Immature natural killer cell (primary cell): ENCODE measurements at regions not wholly inside any gene's neighbourhood (a gene's known extent, or its start where the extent isn't known, plus 50 kb on each side); places are given as distances from the start of the nearest gene placed in this dataset.
A peak's percentile ranks its signal among the peaks of the same experiment; 100 is the strongest.

Experiments
- DNase-seq, 3 donors: peaks; one replicate each; pipeline ENCODE4 v3.0.0; 2022; ENCODE audit warnings: mixed read lengths in 1 of 3
- H3K27ac Mint-ChIP-seq, 6 donors: one replicate each; pipeline ENCODE4 v1.8.0; 2020; ENCODE audit warnings: mixed read lengths in 6 of 6, mild to moderate bottlenecking in 5 of 6, inconsistent platforms in 4 of 6, moderate library complexity in 3 of 6
- H3K27me3 Mint-ChIP-seq, 3 donors: one replicate each; pipeline ENCODE4 v1.8.0; 2020 to 2021; ENCODE audit warnings: low read depth in 3 of 3, mild to moderate bottlenecking in 3 of 3, mixed read lengths in 3 of 3, moderate library complexity in 3 of 3, inconsistent platforms in 1 of 3
- H3K36me3 Mint-ChIP-seq, 3 donors: one replicate each; pipeline ENCODE4 v1.8.0; 2020; ENCODE audit warnings: mixed read lengths in 3 of 3, inconsistent platforms in 2 of 3, mild to moderate bottlenecking in 2 of 3
- H3K4me1 Mint-ChIP-seq, 2 donors: one replicate each; pipeline ENCODE4 v1.8.0; 2020; ENCODE audit warnings: inconsistent platforms in 2 of 2, mild to moderate bottlenecking in 2 of 2, mixed read lengths in 2 of 2, moderate library complexity in 1 of 2
- H3K4me3 Mint-ChIP-seq, 5 donors: one replicate each; pipeline ENCODE4 v1.8.0; 2020; ENCODE audit warnings: mild to moderate bottlenecking in 5 of 5, mixed read lengths in 5 of 5, inconsistent platforms in 3 of 5, moderate library complexity in 3 of 5
- H3K9me3 Mint-ChIP-seq, 6 donors: one replicate each; pipeline ENCODE4 v1.8.0; 2020; ENCODE audit warnings: mild to moderate bottlenecking in 6 of 6, mixed read lengths in 6 of 6, inconsistent platforms in 4 of 6, moderate library complexity in 3 of 6

- H3K27ac Mint-ChIP-seq, result no peak overlapping the region
- peaks cover 30 to 41% of the 10 kb centered on the region in 2 donors for H3K4me1 Mint-ChIP-seq
- peaks cover 0 to 9% (median 6%) of the 10 kb centered on the region in 3 donors for H3K27me3 Mint-ChIP-seq
- no peak overlapping the region for H3K4me3 Mint-ChIP-seq
- DNase-seq, result no peak
- no peaks in the 10 kb centered on the region for H3K36me3 Mint-ChIP-seq
- no peaks in the 10 kb centered on the region for H3K9me3 Mint-ChIP-seq
These were observed 464.9 kb upstream of the NRP1 start for GRCh38 chr10:33799281-33799943.

GRCh38 chr10:33798754-33799153, 464.3 kb upstream of the NRP1 start:
- peaks cover 35 to 47% of the 10 kb centered on the region in 2 donors for H3K4me1 Mint-ChIP-seq
- no peak overlapping the region for H3K4me3 Mint-ChIP-seq

GRCh38 chr10:33796680-33797079, 462.2 kb upstream of the NRP1 start:
- Mint-ChIP-seq H3K27me3 (peaks cover 0 to 9% (median 6%) of the 10 kb centered on the region in 3 donors), H3K4me1 (peaks cover 35 to 48% of the 10 kb centered on the region in 2 donors), H3K4me3 (peak overlapping the region; percentile 56 to 68 (median 65)), H3K36me3 (no peaks in the 10 kb centered on the region), H3K9me3 (no peaks in the 10 kb centered on the region), H3K27ac (peak overlapping the region in 4 of 6 donors; percentile 13 to 66 (median 32))
- DNase-seq, result peak in 2 of 3 donors; percentile 4 to 14

More at GRCh38 chr10:33798754-33799153, 464.3 kb upstream of the NRP1 start:
- Mint-ChIP-seq H3K27me3 (peaks cover 0 to 9% (median 6%) of the 10 kb centered on the region in 3 donors), H3K9me3 (no peaks in the 10 kb centered on the region), H3K36me3 (no peaks in the 10 kb centered on the region), H3K27ac (no peak overlapping the region)
- no peak for DNase-seq

DNA sequence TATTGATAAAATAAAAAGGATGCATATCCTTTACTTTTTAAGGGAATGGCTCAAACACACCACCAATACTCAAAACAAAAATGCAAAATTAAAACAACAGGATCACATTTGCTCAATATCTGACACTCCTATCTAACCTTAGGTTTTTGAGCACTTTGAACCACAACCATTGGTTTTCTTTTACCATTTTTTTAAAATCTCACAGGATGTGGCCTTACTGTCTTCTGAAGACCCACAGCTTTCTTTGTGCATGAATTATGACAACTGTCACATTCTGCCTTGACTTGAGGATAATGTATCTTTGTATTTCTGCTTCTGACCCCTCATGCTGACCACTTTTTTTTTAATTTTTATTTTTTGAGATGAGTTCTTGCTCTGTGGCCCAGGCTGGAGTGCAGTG, 461.1 kb upstream of the NRP1 start:
- H3K27ac Mint-ChIP-seq, result peak overlapping the region in 5 of 6 donors; percentile 18 to 72 (median 51)
- H3K27me3 Mint-ChIP-seq, result peaks cover 0 to 9% (median 6%) of the 10 kb centered on the region in 3 donors
- H3K4me3 Mint-ChIP-seq, result peak overlapping the region; percentile 42 to 71 (median 68)
- H3K4me1 Mint-ChIP-seq, result peaks cover 35 to 48% of the 10 kb centered on the region in 2 donors
- H3K9me3 Mint-ChIP-seq, result no peaks in the 10 kb centered on the region
- H3K36me3 Mint-ChIP-seq, result no peaks in the 10 kb centered on the region
- peak; percentile 53 to 63 (median 58) for DNase-seq

- H3K27me3 Mint-ChIP-seq, result peaks cover 0 to 9% (median 6%) of the 10 kb centered on the region in 3 donors
- H3K36me3 Mint-ChIP-seq, result no peaks in the 10 kb centered on the region
- peaks cover 35 to 48% of the 10 kb centered on the region in 2 donors for H3K4me1 Mint-ChIP-seq
- peak overlapping the region in 3 of 5 donors; percentile 55 to 69 (median 65) for H3K4me3 Mint-ChIP-seq
- H3K27ac Mint-ChIP-seq, result no peak overlapping the region
- DNase-seq, result no peak
- no peaks in the 10 kb centered on the region for H3K9me3 Mint-ChIP-seq
These were observed 460.0 kb upstream of the NRP1 start for GRCh38 chr10:33794460-33794859.

DNA sequence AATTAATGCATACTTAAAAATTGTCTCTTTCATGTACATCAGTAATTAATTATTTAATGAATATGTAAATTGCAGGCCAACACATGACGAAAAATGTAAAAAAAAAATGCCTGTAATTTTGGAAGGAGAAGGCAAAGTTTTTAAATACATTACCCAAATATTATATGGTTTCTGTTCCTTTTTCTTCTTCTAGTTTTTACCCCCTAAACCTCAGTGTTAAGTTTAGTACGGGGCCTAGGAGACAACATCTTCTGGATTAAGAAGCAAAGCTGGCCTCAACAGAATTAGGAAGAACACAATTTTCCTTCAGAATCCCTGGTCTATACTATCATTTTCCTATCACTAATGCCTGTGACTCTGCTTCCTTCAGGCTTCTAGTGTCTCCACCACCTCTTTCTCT, 459.3 kb upstream of the NRP1 start:
- H3K4me3 Mint-ChIP-seq, result peak overlapping the region in 1 of 5 donors; percentile 55
- H3K4me1 Mint-ChIP-seq, result peaks cover 35 to 45% of the 10 kb centered on the region in 2 donors
- peaks cover 0 to 9% (median 6%) of the 10 kb centered on the region in 3 donors for H3K27me3 Mint-ChIP-seq
- no peaks in the 10 kb centered on the region for H3K9me3 Mint-ChIP-seq
- no peaks in the 10 kb centered on the region for H3K36me3 Mint-ChIP-seq
- H3K27ac Mint-ChIP-seq, result no peak overlapping the region
- DNase-seq, result no peak

DNA sequence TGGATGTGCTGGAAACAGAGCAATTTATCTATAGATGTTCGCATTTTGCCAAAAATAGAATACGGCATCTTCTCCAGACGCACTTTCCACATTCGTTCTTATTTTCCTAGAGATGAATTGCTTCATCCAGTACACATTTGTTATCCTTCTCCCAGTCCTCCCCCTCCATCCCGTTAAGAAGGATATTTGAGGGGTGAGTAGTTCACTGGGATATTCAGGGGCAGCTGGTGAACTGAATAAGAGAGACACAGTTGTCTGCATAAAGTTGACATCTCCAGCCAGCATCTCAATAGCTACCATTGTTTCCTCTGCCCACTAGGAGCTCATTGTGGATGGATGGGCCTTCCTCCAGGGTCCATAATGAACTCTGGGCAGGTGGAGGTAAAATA, 456.8 kb upstream of the NRP1 start:
- Mint-ChIP-seq H3K4me1 (peaks cover 23 to 26% of the 10 kb centered on the region in 2 donors), H3K36me3 (peaks cover 0 to 5% (median 0%) of the 10 kb centered on the region in 3 donors), H3K27ac (no peak overlapping the region), H3K9me3 (no peaks in the 10 kb centered on the region), H3K4me3 (no peak overlapping the region), H3K27me3 (peaks cover 4 to 8% (median 4%) of the 10 kb centered on the region in 3 donors)
- DNase-seq, result no peak

GRCh38 chr10:33790521-33791271, 456.2 kb upstream of the NRP1 start:
- peaks cover 2 to 5% (median 4%) of the 10 kb centered on the region in 3 donors for H3K27me3 Mint-ChIP-seq
- peaks cover 0 to 5% (median 0%) of the 10 kb centered on the region in 3 donors for H3K36me3 Mint-ChIP-seq
- H3K4me1 Mint-ChIP-seq, result peaks cover 18 to 20% of the 10 kb centered on the region in 2 donors
- no peak for DNase-seq
- H3K4me3 Mint-ChIP-seq, result no peak overlapping the region
- H3K9me3 Mint-ChIP-seq, result no peaks in the 10 kb centered on the region
- no peak overlapping the region for H3K27ac Mint-ChIP-seq

DNA sequence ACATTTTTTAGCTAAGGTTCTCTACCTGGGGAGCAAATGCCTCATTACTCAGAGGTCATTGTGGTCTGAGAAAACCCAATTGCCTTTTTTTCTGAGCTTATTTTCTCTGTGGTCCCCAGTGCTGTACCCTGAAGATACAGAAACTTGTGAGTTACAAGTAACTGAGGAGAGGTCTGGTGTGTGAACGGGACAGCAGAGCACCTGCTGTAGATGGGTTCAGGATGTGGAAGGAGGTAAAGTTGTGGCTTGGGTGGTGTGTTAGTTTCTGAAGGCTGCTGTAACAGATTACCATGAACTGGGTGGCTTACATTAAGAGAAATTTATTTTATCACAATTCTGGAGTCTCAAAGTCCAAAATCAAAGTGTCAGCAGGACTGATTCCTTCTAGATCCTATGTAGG, 449.1 kb upstream of the NRP1 start:
- Mint-ChIP-seq H3K27me3 (peaks cover 2 to 4% (median 2%) of the 10 kb centered on the region in 3 donors), H3K4me3 (peak overlapping the region in 1 of 5 donors; percentile 0), H3K36me3 (peaks cover 0 to 5% (median 0%) of the 10 kb centered on the region in 3 donors), H3K9me3 (no peaks in the 10 kb centered on the region), H3K27ac (no peak overlapping the region), H3K4me1 (peaks cover 0 to 9% of the 10 kb centered on the region in 2 donors)
- DNase-seq, result no peak

GRCh38 chr10:33783078-33783477, 448.6 kb upstream of the NRP1 start:
- Mint-ChIP-seq H3K27ac (no peak overlapping the region), H3K27me3 (peaks cover 2% of the 10 kb centered on the region in 3 donors), H3K9me3 (no peaks in the 10 kb centered on the region), H3K4me1 (peaks cover 0 to 9% of the 10 kb centered on the region in 2 donors), H3K36me3 (peaks cover 0 to 4% (median 0%) of the 10 kb centered on the region in 3 donors), H3K4me3 (no peak overlapping the region)
- DNase-seq, result no peak

GRCh38 chr10:33781606-33782395, 447.3 kb upstream of the NRP1 start:
- H3K4me3 Mint-ChIP-seq, result no peak overlapping the region
- no peaks in the 10 kb centered on the region for H3K9me3 Mint-ChIP-seq
- peaks cover 0 to 9% of the 10 kb centered on the region in 2 donors for H3K4me1 Mint-ChIP-seq
- H3K27me3 Mint-ChIP-seq, result no peaks in the 10 kb centered on the region
- H3K27ac Mint-ChIP-seq, result no peak overlapping the region
- H3K36me3 Mint-ChIP-seq, result no peaks in the 10 kb centered on the region
- no peak for DNase-seq

GRCh38 chr10:33780961-33781360, 446.5 kb upstream of the NRP1 start:
- no peak overlapping the region for H3K4me3 Mint-ChIP-seq
- no peaks in the 10 kb centered on the region for H3K27me3 Mint-ChIP-seq
- H3K27ac Mint-ChIP-seq, result no peak overlapping the region
- no peaks in the 10 kb centered on the region for H3K9me3 Mint-ChIP-seq
- no peak for DNase-seq
- H3K4me1 Mint-ChIP-seq, result peaks cover 0 to 9% of the 10 kb centered on the region in 2 donors
- no peaks in the 10 kb centered on the region for H3K36me3 Mint-ChIP-seq

DNA sequence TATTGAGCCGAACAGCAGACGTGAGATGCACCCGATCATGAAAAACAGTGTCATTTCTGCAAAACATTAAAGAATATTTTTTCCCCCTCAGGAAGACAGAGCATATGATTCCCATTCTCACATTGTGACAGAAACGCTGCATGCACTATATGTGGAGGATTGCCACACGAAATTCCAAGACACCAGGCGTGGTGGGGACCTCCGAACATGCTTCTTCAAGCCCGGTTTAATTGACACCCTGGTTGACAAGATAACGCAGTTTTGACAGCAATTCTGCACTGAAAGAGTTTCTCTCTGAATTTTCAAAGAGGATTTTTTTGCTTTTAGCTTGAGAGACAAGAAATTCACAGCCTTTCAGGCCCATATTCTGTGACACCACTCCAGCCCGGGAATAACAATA, 442.8 kb upstream of the NRP1 start:
- H3K9me3 Mint-ChIP-seq, result no peaks in the 10 kb centered on the region
- no peaks in the 10 kb centered on the region for H3K27me3 Mint-ChIP-seq
- H3K27ac Mint-ChIP-seq, result no peak overlapping the region
- DNase-seq, result no peak
- no peak overlapping the region for H3K4me3 Mint-ChIP-seq
- H3K36me3 Mint-ChIP-seq, result no peaks in the 10 kb centered on the region
- peaks cover 14% of the 10 kb centered on the region in 2 donors for H3K4me1 Mint-ChIP-seq
